DMS53 (cell line): ENCODE measurements at regions not wholly inside any gene's neighbourhood (a gene's known extent, or its start where the extent isn't known, plus 50 kb on each side); places are given as distances from the start of the nearest gene placed in this dataset.

ENCODE experiments used
- DNase-seq: peaks from one replicate; lab custom pipeline; 2025; lab: John Stamatoyannopoulos, UW

- DNase-seq: peak; percentile 19
Observed at GRCh38 chr9:8188723-8189407, 389.3 kb upstream of the DMAC1 start.

- no peak for DNase-seq
Observed at GRCh38 chr9:8186560-8186959, 387.0 kb upstream of the DMAC1 start.

- no peak for DNase-seq
Observed at GRCh38 chr9:8183618-8184017, 384.0 kb upstream of the DMAC1 start.

- DNase-seq: no peak
Observed at GRCh38 chr9:8179381-8180053, 379.9 kb upstream of the DMAC1 start.

GRCh38 chr9:8172000-8172399 is 372.4 kb upstream of the DMAC1 start:
- no peak for DNase-seq

GRCh38 chr9:8168916-8169438 is 369.4 kb upstream of the DMAC1 start:
- DNase-seq: peak; percentile 6

GRCh38 chr9:8160787-8161186 is 361.2 kb upstream of the DMAC1 start:
- DNase-seq: no peak

- DNase-seq: no peak
Observed at GRCh38 chr9:8158574-8158973, 359.0 kb upstream of the DMAC1 start.

- no peak for DNase-seq
Observed at GRCh38 chr9:8157683-8158324, 358.2 kb upstream of the DMAC1 start.

GRCh38 chr9:8156346-8156745 is 356.8 kb upstream of the DMAC1 start:
- DNase-seq: no peak

- DNase-seq: no peak
Observed at GRCh38 chr9:8155706-8156105, 356.1 kb upstream of the DMAC1 start.

GRCh38 chr9:8143677-8144076 is 344.1 kb upstream of the DMAC1 start:
- no peak for DNase-seq

- no peak for DNase-seq
Observed at GRCh38 chr9:8140557-8140956, 341.0 kb upstream of the DMAC1 start.

GRCh38 chr9:8139756-8140155 is 340.2 kb upstream of the DMAC1 start:
- no peak for DNase-seq

- no peak for DNase-seq
Observed at GRCh38 chr9:8136477-8136876, 336.9 kb upstream of the DMAC1 start.

GRCh38 chr9:8134635-8135034 is 335.1 kb upstream of the DMAC1 start:
- no peak for DNase-seq

- DNase-seq: no peak
Observed at GRCh38 chr9:8133606-8134005, 334.0 kb upstream of the DMAC1 start.

GRCh38 chr9:8115570-8115969 is 316.0 kb upstream of the DMAC1 start:
- no peak for DNase-seq

GRCh38 chr9:8114826-8115225 is 315.2 kb upstream of the DMAC1 start:
- no peak for DNase-seq

- no peak for DNase-seq
Observed at GRCh38 chr9:8106362-8106761, 306.8 kb upstream of the DMAC1 start.

- DNase-seq: no peak
Observed at GRCh38 chr9:8101607-8102006, 302.0 kb upstream of the DMAC1 start.

GRCh38 chr9:8096091-8096490 is 296.5 kb upstream of the DMAC1 start:
- no peak for DNase-seq

- no peak for DNase-seq
Observed at GRCh38 chr9:8095672-8096086, 296.1 kb upstream of the DMAC1 start.
